Nucleus accumbens (tissue), 56 donors: ENCODE measurements at regions not wholly inside any gene's neighbourhood (a gene's known extent, or its start where the extent isn't known, plus 50 kb on each side); places are given as distances from the start of the nearest gene placed in this dataset.

ENCODE experiments used
- DNase-seq, 56 donors: peaks; one replicate each; lab custom pipeline; 2025; lab: John Stamatoyannopoulos, UW

- DNase-seq: no peak
Measured at GRCh38 chr20:6466075-6466810, 301.2 kb upstream of the BMP2 start.

DNA sequence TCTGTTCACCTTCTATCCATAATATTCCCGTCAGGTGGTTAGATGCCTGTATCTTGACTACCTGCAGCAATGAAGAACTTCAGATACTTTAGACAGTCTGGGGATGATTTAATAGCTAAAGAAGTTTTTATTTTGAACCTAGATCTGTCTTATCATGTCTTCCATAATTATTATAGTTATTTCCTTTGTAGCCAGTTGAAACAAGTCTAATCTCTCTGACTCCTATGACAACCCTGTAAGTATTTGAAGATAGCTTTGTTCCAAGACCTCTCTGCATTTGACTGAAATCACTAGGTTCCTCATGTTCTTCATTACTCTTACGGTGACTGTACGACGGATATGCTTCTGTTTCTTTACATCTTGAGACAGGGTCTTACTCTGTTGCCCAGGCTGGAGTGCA lies 316.6 kb upstream of the BMP2 start:
- DNase-seq: no peak

GRCh38 chr20:6440443-6440799 lies 317.6 kb upstream of the FERMT1 start:
- no peak for DNase-seq

DNA sequence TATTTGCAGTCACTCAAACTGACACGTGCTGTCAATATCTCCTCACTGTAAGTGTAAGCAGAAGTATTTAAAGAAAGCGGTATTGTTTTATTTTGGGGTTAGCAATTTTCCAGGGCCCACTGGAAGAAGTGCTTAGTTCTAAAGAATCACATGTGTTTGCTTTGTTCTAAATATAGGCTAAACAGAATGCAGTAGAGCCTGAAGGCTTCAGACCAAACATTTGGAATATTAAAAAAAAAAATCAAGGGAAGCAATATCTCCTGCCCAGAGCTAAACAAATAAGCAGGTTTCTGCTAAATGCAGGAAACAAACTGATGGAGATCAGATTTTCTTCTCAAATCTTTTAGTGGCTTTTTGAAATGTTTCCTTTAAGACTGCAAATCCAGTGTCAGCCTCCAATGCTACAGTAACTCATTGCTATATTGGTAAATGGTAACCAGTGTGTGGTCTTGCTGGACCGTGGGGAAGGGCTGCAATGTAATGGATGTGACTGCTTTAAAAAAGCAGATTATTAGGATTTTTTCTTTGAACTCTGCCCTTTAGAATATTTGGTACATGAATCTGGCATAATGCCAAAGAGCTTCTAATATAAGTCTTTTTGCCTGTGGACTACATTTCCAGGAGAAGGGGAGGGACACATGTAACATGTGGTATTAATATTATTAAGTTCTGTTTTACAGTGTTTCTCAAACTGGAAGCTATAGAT lies 317.1 kb upstream of the FERMT1 start:
- no peak for DNase-seq

DNA sequence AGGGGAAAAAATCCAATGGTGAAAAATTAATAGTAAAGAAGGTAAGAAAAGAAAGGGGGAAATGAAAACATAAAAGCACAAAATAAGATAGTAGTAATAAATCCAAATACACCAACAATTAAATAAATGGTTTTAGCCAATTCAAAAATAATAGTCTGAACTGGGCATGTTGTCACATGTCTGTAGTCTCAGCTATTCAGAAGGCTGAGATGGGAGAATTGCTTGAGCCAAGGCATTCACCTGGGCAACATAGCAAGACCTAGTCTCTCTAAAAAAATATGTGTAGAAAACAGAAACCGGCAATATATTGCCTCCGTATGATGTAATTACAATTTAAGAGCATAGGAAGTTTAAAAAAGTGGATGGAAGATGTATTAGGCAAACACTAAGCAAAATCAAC lies 311.3 kb upstream of the FERMT1 start:
- DNase-seq: no peak

- DNase-seq: no peak
Measured at GRCh38 chr20:6430381-6430780, 307.6 kb upstream of the FERMT1 start.

DNA sequence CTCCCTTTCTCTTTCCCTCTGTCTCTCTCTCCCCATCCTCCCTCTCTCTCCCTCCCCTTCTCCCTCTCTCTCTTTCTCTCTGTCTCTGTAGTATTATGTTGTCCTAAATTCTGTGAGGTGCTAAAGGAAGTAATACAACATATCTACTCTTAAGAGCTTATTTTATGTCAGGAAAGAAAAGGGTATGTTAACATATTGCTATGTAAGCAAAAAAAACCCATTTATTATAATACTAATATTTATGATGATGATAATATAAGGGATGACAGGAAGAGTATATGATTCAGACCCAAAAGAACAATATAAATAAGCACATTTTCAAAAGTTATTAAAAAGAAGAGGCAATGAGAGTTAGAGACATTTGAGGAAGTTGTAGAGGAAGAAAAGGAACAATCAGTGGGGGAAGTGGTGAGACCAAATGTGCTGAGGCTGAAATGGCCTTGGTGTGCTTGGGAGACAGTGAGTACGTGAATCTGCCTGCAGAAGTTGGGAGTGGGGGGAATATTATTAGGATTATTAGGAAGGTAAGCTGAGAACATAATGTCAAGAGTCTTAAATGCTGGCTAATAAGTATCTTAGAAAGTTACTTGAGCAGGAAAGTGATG lies 303.6 kb upstream of the FERMT1 start:
- no peak for DNase-seq

DNA sequence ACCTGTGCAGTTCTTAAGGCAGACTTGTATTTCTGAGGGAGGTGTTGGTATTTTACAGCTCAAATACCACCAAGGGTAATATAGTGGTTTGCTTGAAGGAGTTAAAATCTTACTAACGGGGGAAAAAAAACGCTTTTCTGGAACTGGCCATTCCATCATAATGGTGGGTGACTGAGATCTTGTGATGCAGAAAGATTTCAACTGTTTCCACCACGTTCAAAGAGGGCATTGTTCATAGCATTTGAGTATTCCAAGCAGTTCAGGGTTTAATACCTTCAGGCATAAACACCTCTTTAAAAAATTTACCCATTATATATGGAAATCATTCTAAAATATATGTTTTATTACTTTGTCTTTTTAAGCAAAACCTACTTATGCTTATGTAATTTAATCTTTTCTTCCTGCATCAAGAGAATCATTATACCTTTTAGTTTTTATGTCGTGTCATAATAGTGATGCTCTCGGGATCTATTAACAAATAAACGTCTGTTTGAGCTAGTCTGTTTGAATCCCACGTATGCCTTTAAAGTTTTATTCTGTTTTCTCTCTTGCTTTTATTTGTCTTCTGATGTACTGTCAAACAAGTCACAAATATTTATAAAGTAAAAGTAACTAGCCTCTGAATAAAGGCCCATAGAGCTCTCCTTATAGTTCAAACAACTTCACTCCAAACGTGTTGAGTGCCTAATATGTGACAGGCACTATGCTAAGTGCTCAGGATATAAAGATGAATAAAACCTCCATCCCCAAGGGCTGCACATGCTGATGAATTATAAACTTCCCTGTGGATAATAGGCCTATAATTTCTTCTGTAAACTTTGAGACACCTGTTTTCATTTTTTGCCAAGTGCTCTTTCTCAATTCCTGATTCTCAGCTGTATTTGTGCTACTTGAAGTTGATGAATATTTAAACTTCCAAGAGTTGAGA lies 298.8 kb upstream of the FERMT1 start:
- DNase-seq: no peak

GRCh38 chr20:6420336-6420735 lies 297.5 kb upstream of the FERMT1 start:
- DNase-seq: no peak

- DNase-seq: no peak
Measured at GRCh38 chr20:6418732-6419131, 295.9 kb upstream of the FERMT1 start.

- DNase-seq: no peak
Measured at GRCh38 chr20:6416371-6416770, 293.5 kb upstream of the FERMT1 start.

DNA sequence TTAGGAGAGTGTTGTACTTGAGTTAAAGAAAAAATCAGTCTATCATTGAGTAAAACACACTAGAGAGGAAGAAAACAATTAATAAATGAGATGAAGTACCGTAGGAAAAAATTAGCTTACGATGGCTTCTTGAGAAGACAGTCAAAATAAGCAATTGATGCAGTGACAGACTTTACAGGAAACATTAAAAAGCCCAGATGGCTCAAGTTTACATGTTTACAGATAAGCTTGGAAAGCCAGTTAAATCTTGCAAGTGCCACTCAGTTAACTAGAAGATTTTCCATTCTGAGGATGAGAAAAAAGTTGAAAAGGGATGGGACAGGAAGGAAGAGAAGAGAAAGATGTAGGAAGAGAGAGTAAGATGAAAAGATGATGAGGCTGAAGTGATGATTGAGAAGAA lies 288.8 kb upstream of the FERMT1 start:
- no peak for DNase-seq

DNA sequence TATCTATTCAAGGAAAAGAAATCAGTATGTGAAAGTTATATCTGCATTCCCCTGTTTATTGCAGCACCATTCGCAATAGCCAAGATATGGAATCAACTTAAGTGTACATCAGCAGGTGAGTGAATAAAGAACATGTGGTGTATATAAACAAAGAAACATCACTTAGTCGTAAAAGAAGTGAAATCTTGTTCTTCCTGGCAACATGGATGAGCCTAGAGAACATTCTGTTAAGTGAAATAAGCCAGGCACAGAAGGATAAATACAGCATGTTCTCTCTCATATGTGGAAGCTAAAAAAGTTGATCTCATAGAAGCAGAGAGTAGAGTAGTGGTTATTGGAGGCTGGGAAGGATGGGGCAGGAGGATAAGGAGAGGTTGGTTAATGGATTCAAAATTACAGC lies 287.9 kb upstream of the FERMT1 start:
- no peak for DNase-seq

GRCh38 chr20:6407163-6407562 lies 284.3 kb upstream of the FERMT1 start:
- no peak for DNase-seq

GRCh38 chr20:6401893-6402557 lies 279.2 kb upstream of the FERMT1 start:
- no peak for DNase-seq

GRCh38 chr20:6397115-6397514 lies 274.3 kb upstream of the FERMT1 start:
- DNase-seq: no peak

- DNase-seq: no peak
Measured at GRCh38 chr20:6395695-6396094, 272.9 kb upstream of the FERMT1 start.

DNA sequence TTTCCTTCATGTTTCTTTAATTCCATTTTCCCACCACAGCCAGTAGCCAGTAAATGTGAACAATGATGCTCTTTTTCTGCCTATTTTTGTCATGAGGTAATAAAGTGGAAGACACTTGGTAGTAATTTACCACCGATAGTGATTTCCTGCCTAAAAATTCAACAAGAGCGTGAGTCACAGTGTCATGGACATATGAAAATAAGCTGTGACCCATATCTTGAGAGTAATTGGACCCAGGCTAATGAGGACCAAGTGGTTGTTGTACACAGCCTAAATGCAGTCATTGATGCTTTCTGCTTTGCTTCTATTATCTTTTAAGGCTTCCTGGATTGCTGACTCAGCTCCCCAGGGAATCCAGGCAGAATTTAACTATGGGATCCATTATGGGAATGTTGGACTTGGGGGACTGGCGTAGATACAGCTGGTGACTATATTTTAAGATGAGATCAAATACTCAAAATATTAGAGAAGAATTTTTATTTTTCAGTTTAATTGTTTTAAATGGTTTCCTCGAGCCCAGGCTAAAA lies 265.9 kb upstream of the FERMT1 start:
- DNase-seq: no peak

GRCh38 chr20:6384956-6385486 lies 262.2 kb upstream of the FERMT1 start:
- no peak for DNase-seq

DNA sequence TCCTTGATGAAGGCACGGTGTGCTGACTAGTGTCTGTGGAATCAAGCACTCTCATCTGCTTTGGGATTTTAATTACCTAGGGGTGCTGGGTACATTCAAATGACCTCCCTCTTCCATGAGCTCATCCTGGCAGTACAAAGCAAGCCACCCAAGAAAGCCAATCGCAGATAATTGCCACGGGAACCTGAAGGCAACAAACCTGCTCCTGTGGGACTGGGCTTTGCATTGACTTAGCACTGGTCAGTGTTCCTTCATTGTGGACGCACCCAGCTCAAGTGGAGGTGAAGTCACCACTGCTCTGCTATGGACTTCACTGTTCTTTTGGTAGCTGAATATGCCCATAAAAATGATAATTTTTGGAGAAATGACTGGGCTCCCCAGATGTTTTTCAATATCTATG lies 261.6 kb upstream of the FERMT1 start:
- no peak for DNase-seq
